ENCODE measurements at regions not wholly inside any gene's neighbourhood (a gene's known extent, or its start where the extent isn't known, plus 50 kb on each side); places are given as distances from the start of the nearest gene placed in this dataset.

DNA sequence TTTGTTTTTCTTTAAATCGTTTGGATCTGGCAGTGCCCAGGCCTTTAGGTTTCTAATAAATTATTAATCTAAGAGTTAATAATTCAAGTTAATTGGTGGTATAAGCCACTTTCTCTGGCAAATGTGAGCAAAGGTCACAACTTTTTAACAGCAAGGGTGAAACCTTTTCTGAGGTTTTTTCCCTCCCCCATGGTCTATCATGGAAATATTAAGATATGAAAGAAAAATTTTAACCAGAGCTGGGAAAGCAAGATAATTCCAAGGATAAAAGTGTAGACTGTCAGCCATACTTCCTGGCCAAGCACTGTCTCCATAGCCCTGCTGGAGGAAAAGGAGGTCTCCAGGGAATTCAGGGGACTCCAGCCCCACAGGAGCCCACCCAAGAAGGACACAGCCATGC is 341.2 kb downstream of the SETD4 start:
- Mint-ChIP-seq H3K27me3 (ENCODE audit: insufficient read depth, unreplicated experiment) (peaks cover 65% of the 10 kb centered on the region), H3K27ac (ENCODE audit: low read depth, unreplicated experiment) (no peak overlapping the region), H3K4me1 (ENCODE audit: insufficient read depth, unreplicated experiment) (no peaks in the 10 kb centered on the region), H3K36me3 (ENCODE audit: insufficient read depth, unreplicated experiment) (no peaks in the 10 kb centered on the region), H3K9me3 (ENCODE audit: unreplicated experiment) (peaks cover 8% of the 10 kb centered on the region), H3K4me3 (ENCODE audit: unreplicated experiment) (no peak overlapping the region)
- intact Hi-C loops (cut with micrococcal nuclease): no loop called here
- ChIA-PET POLR2A (no interaction called here), CTCF (no interaction called here)
- TF ChIP-seq, protein P1, sequence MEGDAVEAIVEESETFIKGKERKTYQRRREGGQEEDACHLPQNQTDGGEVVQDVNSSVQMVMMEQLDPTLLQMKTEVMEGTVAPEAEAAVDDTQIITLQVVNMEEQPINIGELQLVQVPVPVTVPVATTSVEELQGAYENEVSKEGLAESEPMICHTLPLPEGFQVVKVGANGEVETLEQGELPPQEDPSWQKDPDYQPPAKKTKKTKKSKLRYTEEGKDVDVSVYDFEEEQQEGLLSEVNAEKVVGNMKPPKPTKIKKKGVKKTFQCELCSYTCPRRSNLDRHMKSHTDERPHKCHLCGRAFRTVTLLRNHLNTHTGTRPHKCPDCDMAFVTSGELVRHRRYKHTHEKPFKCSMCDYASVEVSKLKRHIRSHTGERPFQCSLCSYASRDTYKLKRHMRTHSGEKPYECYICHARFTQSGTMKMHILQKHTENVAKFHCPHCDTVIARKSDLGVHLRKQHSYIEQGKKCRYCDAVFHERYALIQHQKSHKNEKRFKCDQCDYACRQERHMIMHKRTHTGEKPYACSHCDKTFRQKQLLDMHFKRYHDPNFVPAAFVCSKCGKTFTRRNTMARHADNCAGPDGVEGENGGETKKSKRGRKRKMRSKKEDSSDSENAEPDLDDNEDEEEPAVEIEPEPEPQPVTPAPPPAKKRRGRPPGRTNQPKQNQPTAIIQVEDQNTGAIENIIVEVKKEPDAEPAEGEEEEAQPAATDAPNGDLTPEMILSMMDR (IDR thresholded peaks at IDR 0.05; ENCODE audit: unreplicated experiment): no peak
- BruUV-seq (replicated peaks): no TSS peak
- DNase-seq (ENCODE audit: unreplicated experiment): no peak

DNA sequence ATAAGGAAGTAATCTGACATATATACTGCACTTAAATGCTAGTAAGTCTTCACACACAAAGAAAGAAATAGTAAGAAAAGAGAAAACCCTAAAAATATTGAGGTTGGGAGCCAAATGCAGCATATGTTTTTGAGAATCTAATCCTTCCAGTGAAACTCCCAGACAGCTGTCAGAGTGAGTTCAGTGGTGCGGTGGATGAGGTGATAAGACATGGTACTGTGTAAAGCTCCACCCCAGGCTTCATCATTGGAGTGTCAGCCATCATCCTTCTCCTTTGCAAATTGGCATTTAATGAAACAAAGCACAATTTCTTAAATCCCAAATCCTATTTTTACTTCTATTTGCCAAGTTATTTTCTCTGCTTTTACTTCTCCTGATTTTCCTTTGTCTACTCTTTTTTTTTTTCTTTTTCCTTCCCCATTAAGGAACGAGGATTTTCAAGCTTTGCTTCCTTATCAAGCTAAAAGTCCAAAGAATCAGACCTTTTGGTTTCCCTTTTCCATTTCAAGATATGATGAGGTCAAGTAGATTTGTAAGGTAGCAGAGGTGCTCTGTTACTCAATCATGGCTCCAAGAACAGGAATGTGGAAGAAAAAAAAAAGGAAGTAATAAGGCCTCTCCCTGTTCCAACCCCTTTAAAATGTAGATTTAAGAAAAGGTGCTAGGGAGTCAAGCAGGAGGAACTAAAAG is 343.3 kb downstream of the SETD4 start:
- no peak overlapping the region for H3K27ac Mint-ChIP-seq (ENCODE audit: low read depth, unreplicated experiment)
- H3K36me3 Mint-ChIP-seq (ENCODE audit: insufficient read depth, unreplicated experiment): no peaks in the 10 kb centered on the region
- intact Hi-C loops (cut with micrococcal nuclease): no loop called here
- peaks cover 4% of the 10 kb centered on the region for H3K9me3 Mint-ChIP-seq (ENCODE audit: unreplicated experiment)
- TF ChIP-seq, protein P1 (IDR thresholded peaks at IDR 0.05; ENCODE audit: unreplicated experiment): no peak
- H3K4me3 Mint-ChIP-seq (ENCODE audit: unreplicated experiment): no peak overlapping the region
- DNase-seq (ENCODE audit: unreplicated experiment): no peak
- peaks cover 71% of the 10 kb centered on the region for H3K27me3 Mint-ChIP-seq (ENCODE audit: insufficient read depth, unreplicated experiment)
- POLR2A ChIA-PET: interaction anchor here (0.7 kb wide), 1 partner anchor 255 kb away, joined by 3 read pairs; no protein-coding TSS in a partner anchor
- CTCF ChIA-PET: no interaction called here
- H3K4me1 Mint-ChIP-seq (ENCODE audit: insufficient read depth, unreplicated experiment): no peaks in the 10 kb centered on the region
- no TSS peak for BruUV-seq (replicated peaks)

DNA sequence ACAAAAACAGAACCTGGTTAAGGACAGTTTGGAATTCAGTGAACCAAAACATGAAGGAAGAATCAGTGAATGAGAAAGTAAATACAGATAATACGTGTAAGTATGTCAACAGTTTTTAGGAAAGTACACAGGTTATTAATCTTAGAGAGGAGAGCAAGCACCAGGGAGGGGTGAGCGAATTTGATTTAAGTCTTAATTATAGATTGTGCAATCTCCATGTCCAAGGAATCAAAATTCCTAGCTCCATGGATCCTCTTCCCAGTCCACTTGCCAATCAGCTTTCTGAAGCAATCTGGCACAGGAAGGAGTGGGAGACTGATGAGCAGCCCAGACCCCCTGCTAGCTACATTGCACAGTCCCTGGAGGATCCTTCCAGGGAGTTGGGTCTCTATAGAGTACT is 346.4 kb downstream of the SETD4 start:
- POLR2A ChIA-PET: no interaction called here
- no peak for DNase-seq (ENCODE audit: unreplicated experiment)
- Mint-ChIP-seq H3K9me3 (ENCODE audit: unreplicated experiment) (no peaks in the 10 kb centered on the region), H3K27me3 (ENCODE audit: insufficient read depth, unreplicated experiment) (peaks cover 66% of the 10 kb centered on the region), H3K36me3 (ENCODE audit: insufficient read depth, unreplicated experiment) (no peaks in the 10 kb centered on the region), H3K27ac (ENCODE audit: low read depth, unreplicated experiment) (no peak overlapping the region), H3K4me1 (ENCODE audit: insufficient read depth, unreplicated experiment) (no peaks in the 10 kb centered on the region), H3K4me3 (ENCODE audit: unreplicated experiment) (no peak overlapping the region)
- no TSS peak for BruUV-seq (replicated peaks)
- CTCF ChIA-PET: no interaction called here
- intact Hi-C loops (cut with micrococcal nuclease): no loop called here
- TF ChIP-seq, protein P1 (IDR thresholded peaks at IDR 0.05; ENCODE audit: unreplicated experiment): no peak

- H3K4me3 Mint-ChIP-seq (ENCODE audit: unreplicated experiment): no peak overlapping the region
- no peaks in the 10 kb centered on the region for H3K9me3 Mint-ChIP-seq (ENCODE audit: unreplicated experiment)
- no peaks in the 10 kb centered on the region for H3K4me1 Mint-ChIP-seq (ENCODE audit: insufficient read depth, unreplicated experiment)
- H3K36me3 Mint-ChIP-seq (ENCODE audit: insufficient read depth, unreplicated experiment): no peaks in the 10 kb centered on the region
- BruUV-seq (replicated peaks): no TSS peak
- peaks cover 74% of the 10 kb centered on the region for H3K27me3 Mint-ChIP-seq (ENCODE audit: insufficient read depth, unreplicated experiment)
- H3K27ac Mint-ChIP-seq (ENCODE audit: low read depth, unreplicated experiment): no peak overlapping the region
- intact Hi-C loops (cut with micrococcal nuclease): no loop called here
- TF ChIP-seq, protein P1 (IDR thresholded peaks at IDR 0.05; ENCODE audit: unreplicated experiment): no peak
- DNase-seq (ENCODE audit: unreplicated experiment): no peak
- CTCF ChIA-PET: no interaction called here
- POLR2A ChIA-PET: interaction anchor here (1.0 kb wide), 1 partner anchor 13 kb away, joined by 3 read pairs; no protein-coding TSS in a partner anchor
Measured at GRCh38 chr21:35711661-35712060, 348.7 kb downstream of the SETD4 start.

Measured in MCF 10A (cell line).